ENCODE measurements at regions not wholly inside any gene's neighbourhood (a gene's known extent, or its start where the extent isn't known, plus 50 kb on each side); places are given as distances from the start of the nearest gene placed in this dataset.

GRCh38 chr11:93939084-93939760 lies 81.9 kb upstream of the HEPHL1 start:
- no peak for TF ChIP-seq CTCF (conservative IDR thresholded peaks at IDR 0.05; ENCODE audit: low read depth in 2 of 2)
- no peak for TF ChIP-seq EZH2 (IDR thresholded peaks at IDR 0.05; ENCODE audit: low read depth, unreplicated experiment)
- TF ChIP-seq POLR2AphosphoS5 (IDR thresholded peaks at IDR 0.05; ENCODE audit: low read depth), result no peak
- TF ChIP-seq REST (IDR thresholded peaks at IDR 0.05; ENCODE audit: unreplicated experiment), result no peak
- TF ChIP-seq ZNF331 (CRISPR knock-in tag; IDR thresholded peaks at IDR 0.05; ENCODE audit: low read depth), result no peak
- TF ChIP-seq ZNF462 (CRISPR knock-in tag; IDR thresholded peaks at IDR 0.05), result no peak
